ENCODE measurements at regions not wholly inside any gene's neighbourhood (a gene's known extent, or its start where the extent isn't known, plus 50 kb on each side); places are given as distances from the start of the nearest gene placed in this dataset.
"Not testable (repeated sequence)": the region's sequence is repeated elsewhere in the genome, so short reads cannot be mapped to it uniquely, and the experiment has no call there.

DNA sequence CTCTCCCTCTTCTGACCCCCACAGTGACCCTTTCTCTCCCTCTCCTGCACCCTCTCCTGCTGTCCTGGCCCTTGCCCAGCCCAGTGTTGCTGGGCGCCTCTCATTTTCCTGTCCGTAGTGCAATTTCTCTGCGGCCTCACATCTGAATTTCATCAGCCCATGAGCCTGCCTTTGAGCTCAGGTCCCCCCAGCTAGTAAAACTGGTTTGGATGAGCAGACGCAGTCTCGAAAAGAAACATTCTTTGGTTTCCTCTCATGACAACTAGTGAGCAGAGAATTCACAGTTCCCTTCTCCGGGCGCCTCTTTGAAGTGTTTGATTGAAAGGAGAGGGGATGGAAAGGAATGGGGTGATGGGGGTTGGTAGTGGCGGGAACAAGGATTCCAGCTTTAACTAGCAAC, 126.0 kb upstream of the CADM1 start:
- DNase-seq (ENCODE audit: low read depth in 2 of 3, low spot score in 2 of 3) = no peak

DNA sequence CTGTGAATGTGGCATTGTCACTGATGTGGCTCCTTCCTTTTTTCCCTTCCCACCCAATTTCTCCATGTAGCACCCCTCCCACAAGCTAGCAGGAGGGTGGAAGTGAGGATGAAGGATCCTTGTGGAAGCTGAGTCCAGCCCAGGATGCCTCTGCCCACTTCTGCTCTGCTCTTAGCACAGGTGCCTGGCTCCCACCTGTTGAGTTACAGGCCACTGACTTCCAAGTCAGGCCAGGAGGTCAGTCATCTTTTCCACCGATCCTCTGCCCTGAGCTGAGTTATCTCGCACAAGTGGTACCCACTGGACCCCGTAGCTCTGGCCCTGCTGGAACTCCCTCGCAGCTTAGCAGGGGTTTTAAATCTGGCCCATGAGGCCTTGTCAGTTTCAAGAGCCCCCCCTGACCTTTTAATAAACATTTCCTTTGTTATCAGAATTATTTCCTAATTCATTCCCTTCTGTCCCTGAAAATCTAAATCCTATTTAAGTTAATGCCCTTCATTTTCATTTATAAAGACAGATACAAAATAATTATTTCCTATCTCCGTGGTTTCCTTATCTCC, 125.3 kb upstream of the CADM1 start:
- DNase-seq (ENCODE audit: low read depth in 2 of 3, low spot score in 2 of 3) = no peak

DNA sequence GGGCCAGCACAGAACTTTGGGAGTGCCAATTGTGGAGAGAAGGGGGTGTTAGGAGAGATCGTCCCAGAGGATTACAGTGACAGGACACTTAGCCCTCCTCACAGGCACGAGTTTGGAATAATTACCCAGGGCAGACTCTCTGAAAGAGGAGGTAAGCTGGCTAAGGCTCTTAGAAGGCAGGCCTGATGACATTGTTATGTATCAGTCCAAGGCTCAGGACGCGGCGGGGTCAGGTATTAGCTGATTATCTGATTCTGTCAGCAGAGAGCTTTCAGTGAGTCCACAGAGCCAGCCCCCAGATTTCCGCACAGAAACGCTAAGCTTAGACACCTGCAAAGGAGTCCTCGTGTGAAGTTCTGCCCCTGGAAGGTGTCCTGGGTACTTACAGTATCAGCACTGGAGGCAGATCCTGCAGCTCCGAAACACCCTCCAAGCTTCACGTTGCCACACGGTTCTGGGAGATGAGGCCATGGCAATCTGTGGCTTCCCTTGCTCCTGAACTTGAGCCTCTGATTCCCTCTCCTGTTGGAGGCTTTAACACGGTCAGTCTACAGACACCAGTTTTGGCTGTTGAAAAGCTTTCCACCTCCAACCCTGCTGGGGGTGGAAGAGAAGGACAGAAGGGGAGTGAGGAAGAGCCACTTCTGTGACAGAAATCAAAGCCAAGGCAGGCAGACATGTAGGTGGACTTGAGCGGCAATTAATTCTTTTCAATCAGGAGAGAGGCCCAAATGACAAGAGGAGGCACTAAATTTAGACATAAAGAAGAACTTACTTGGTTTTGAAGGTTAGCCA, 123.6 kb upstream of the CADM1 start:
- no peak for DNase-seq (ENCODE audit: low read depth in 2 of 3, low spot score in 2 of 3)

DNA sequence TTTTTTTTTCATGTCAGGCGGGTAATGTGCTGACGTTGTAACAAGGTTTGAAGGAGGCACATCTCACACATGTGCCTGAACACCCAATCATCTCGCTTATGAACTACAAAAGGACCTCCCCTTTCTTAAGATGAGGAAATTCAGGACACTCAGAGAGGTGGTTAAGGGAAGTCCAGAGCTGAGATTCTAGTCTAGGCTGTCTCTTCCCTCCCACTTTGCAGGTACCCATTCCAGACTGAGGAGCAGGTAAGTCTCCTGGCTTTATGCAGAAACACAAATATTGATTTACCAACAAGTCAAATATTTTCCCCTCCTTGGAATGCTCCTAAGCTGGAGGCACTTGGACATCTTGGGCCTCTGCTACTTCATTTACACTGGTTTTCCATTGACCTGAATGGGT, 122.9 kb upstream of the CADM1 start:
- DNase-seq (ENCODE audit: low read depth in 2 of 3, low spot score in 2 of 3) = no peak

DNA sequence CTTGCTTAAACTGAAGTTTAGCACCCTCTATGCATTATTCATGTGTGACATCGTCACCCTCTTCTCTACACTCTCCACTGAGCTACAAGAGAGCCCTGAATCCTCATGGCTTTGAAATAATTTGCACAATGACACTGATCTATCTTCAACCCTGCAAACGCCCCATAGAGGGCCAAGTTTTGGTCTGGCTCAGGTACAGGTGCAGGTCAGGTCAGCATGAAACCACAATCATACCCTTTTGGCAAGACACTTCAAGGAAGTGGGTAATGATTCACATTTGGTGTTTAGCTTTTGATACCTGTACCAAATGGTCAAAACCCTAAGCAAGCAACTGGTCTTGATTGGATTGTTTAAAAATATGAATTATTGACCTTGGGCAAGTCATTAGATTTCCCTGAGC, 122.2 kb upstream of the CADM1 start:
- no peak for DNase-seq (ENCODE audit: low read depth in 2 of 3, low spot score in 2 of 3)

- DNase-seq (ENCODE audit: low read depth in 2 of 3, low spot score in 2 of 3) = no peak
Measured at GRCh38 chr11:115625502-115625901, 121.3 kb upstream of the CADM1 start.

GRCh38 chr11:115624065-115624464, 119.8 kb upstream of the CADM1 start:
- DNase-seq (ENCODE audit: low read depth in 2 of 3, low spot score in 2 of 3) = no peak

DNA sequence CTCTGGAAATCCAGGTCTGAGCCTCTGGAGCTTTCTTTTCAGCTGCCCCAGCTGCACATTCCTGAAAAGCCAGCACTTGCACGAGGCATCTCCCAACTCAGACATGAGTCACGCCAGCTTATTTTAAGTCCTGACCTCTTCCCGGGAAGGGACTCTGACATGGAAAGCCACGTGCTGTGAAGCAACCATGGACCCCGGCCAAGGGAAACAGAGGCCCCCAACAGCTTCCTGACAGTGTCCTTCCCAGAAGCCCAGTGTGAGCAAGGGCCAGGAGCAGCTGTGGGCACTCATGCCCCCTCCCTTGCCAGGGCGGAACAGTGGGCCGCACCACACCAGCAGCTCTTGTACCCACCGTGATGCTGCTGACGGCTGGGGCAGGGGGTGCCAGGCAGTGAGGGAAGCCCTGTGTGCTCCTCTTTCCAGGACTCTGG, 118.8 kb upstream of the CADM1 start:
- no peak for DNase-seq (ENCODE audit: low read depth in 2 of 3, low spot score in 2 of 3)

DNA sequence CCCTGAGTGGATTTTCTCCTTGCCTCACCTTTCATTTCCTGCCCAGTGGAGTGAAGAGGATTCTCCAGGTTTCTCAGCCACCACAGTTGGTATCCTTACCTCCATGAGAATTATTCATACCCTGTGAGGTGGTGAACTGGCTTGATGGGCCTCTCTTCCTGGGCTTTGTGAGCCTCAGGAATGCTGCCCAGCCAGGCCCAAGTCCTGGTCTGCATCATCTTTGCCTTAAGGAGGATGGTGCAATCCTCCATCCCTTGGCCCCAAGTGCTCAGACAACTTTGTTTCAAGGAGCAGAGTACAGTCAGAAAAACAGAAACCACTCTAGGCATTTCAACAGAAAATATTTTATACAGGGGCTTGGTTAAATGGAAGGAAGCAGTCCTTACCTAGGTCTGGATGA, 114.2 kb upstream of the CADM1 start:
- DNase-seq (ENCODE audit: low read depth in 2 of 3, low spot score in 2 of 3) = no peak

GRCh38 chr11:115617767-115618166, 113.6 kb upstream of the CADM1 start:
- DNase-seq (ENCODE audit: low read depth in 2 of 3, low spot score in 2 of 3) = no peak

- DNase-seq (ENCODE audit: low read depth in 2 of 3, low spot score in 2 of 3) = no peak
Measured at GRCh38 chr11:115616971-115617370, 112.8 kb upstream of the CADM1 start.

- DNase-seq (ENCODE audit: low read depth in 2 of 3, low spot score in 2 of 3) = no peak
Measured at GRCh38 chr11:115613986-115614632, 109.9 kb upstream of the CADM1 start.

DNA sequence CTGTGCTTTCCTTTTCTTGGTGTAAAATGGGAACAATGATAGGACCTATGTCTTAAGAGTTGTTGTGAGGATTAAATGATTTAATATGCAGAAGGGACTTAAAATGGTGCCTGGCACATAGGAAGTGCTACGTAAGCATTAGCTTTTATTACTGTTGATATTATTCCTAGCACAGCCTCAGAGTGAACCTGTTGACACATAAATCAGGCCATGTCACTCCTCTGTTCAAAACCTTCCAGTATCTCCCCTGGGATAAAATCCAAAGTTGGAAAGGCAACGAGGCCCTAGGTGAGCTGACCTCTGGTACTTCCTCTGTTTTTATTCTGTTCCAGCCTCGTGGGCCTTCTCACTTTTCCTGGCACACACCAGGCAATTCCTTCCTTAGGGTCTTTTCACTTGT, 108.8 kb upstream of the CADM1 start:
- no peak for DNase-seq (ENCODE audit: low read depth in 2 of 3, low spot score in 2 of 3)

DNA sequence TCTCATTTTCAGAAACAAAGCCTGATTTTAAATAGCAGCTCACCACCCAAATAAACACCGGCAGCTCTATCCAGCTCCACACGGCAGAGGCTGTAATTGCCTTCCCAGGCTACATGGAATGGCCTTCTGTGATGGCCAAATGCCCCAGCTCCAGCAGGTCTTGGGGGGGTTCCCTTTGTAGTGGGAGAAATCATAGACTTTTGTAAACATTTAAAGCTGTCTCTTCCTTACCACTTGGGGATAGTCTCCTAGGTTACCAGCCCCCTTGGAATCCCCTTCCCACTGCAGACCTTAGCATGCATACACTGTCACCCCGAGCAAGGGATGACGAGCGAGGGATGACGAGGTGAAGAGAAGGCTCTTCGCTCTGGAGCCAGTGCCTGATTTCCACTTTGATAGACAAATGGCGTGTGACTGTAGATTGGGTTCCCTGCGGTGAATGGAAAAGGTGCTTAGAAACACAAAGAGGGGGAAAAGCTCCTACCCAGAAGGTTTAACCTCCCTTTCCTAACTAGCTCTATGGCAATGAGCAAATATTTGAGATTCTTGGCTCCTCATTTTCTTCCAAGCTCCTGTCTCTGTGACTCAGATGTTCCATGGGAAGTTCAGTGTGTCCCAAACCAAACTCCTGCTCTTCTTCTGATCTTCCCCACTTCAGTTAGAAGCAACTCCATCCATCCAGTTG, 108.0 kb upstream of the CADM1 start:
- DNase-seq (ENCODE audit: low read depth in 2 of 3, low spot score in 2 of 3) = no peak

GRCh38 chr11:115611343-115611742, 107.1 kb upstream of the CADM1 start:
- DNase-seq (ENCODE audit: low read depth in 2 of 3, low spot score in 2 of 3) = no peak

GRCh38 chr11:115610908-115611307, 106.7 kb upstream of the CADM1 start:
- DNase-seq (ENCODE audit: low read depth in 2 of 3, low spot score in 2 of 3) = no peak

DNA sequence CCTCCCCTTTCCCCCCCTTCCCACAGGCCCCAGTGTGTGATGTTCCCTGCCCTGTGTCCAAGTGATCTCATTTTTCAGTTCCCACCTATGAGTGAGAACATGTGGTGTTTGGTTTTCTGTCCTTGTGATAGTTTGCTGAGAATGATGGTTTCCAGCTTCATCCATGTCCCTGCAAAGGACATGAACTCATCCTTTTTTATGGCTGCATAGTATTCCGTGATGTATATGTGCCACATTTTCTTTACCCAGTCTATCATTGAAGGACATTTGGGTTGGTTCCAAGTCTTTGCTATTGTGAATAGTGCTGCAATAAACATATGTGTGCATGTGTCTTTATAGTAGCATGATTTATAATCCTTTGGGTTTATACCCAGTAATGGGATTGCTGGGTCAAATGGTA, 106.0 kb upstream of the CADM1 start:
- DNase-seq (ENCODE audit: low read depth in 2 of 3, low spot score in 2 of 3) = not testable (repeated sequence)

DNA sequence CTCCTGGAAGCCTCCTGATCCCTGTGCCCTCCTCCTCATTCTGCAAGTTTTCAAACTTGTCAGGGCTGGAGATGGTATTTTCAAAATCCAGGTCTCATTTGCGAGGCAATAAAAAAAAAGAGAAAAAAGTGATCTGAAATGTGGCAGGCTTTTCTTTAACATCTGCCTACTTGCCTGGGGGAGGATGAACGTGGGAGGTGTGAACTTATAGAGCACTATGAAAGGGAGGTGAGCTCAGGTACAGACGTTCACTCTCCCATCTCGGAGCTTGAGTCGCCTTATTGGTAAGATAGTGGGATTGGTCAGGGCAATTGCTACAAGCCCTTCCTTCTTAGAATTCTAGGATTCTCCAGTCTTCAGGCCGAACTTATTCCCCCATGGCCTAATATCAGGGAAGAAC, 104.8 kb upstream of the CADM1 start:
- no peak for DNase-seq (ENCODE audit: low read depth in 2 of 3, low spot score in 2 of 3)

GRCh38 chr11:115607621-115608221, 103.5 kb upstream of the CADM1 start:
- DNase-seq (ENCODE audit: low read depth in 2 of 3, low spot score in 2 of 3) = no peak

- DNase-seq (ENCODE audit: low read depth in 2 of 3, low spot score in 2 of 3) = no peak
Measured at GRCh38 chr11:115606498-115607220, 102.4 kb upstream of the CADM1 start.

Measured in activated CD8-positive, alpha-beta memory T cell treated with anti-CD3 and anti-CD28 coated beads for 48 hours (primary cell).